ENCODE measurements at regions not wholly inside any gene's neighbourhood (a gene's known extent, or its start where the extent isn't known, plus 50 kb on each side); places are given as distances from the start of the nearest gene placed in this dataset.

GRCh38 chr21:35924714-35925301, 135.5 kb downstream of the SETD4 start:
- ATAC-seq (ENCODE audit: low read depth) (no peak), DNase-seq (ENCODE audit: low spot score in 2 of 2) (no peak)
- Mint-ChIP-seq H3K4me1 (no peaks in the 10 kb centered on the region), H3K27me3 (peaks cover 16% of the 10 kb centered on the region), H3K9me3 (no peaks in the 10 kb centered on the region), H3K27ac (no peak overlapping the region), H3K36me3 (no peaks in the 10 kb centered on the region), H3K4me3 (no peak overlapping the region)

GRCh38 chr21:35923971-35924370, 136.4 kb downstream of the SETD4 start:
- H3K4me3 Mint-ChIP-seq = no peak overlapping the region
- no peaks in the 10 kb centered on the region for H3K36me3 Mint-ChIP-seq
- DNase-seq (ENCODE audit: low spot score in 2 of 2) = no peak
- no peaks in the 10 kb centered on the region for H3K4me1 Mint-ChIP-seq
- no peak for ATAC-seq (ENCODE audit: low read depth)
- no peaks in the 10 kb centered on the region for H3K9me3 Mint-ChIP-seq
- no peak overlapping the region for H3K27ac Mint-ChIP-seq
- peaks cover 16% of the 10 kb centered on the region for H3K27me3 Mint-ChIP-seq

GRCh38 chr21:35922618-35923017, 137.7 kb downstream of the SETD4 start:
- H3K4me3 Mint-ChIP-seq = no peak overlapping the region
- peaks cover 2% of the 10 kb centered on the region for H3K9me3 Mint-ChIP-seq
- H3K4me1 Mint-ChIP-seq = no peaks in the 10 kb centered on the region
- H3K27ac Mint-ChIP-seq = no peak overlapping the region
- no peak for DNase-seq (ENCODE audit: low spot score in 2 of 2)
- no peak for ATAC-seq (ENCODE audit: low read depth)
- H3K36me3 Mint-ChIP-seq = no peaks in the 10 kb centered on the region
- H3K27me3 Mint-ChIP-seq = peaks cover 16% of the 10 kb centered on the region

DNA sequence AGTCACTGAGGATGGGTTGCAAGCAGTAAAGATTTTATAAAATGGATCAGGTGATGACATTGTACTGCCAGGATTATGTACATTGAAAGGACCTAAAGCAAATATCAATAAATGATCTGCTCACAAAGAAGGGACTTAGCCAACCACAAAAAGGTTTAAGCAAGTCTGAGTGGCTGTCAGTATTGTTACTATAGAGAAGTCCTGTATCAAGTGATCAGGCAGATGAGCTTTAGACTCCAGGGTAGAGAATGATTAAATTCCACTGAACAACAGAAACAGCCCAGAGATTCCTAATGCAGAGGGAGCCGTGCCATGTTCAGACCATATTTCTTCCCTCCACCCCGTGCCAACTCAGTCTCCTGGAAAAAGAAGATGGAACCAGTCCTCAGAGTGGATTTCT, 138.9 kb downstream of the SETD4 start:
- Mint-ChIP-seq H3K27ac (no peak overlapping the region), H3K9me3 (peaks cover 2% of the 10 kb centered on the region), H3K4me3 (no peak overlapping the region), H3K36me3 (no peaks in the 10 kb centered on the region), H3K4me1 (no peaks in the 10 kb centered on the region), H3K27me3 (peaks cover 16% of the 10 kb centered on the region)
- ATAC-seq (ENCODE audit: low read depth) (no peak), DNase-seq (ENCODE audit: low spot score in 2 of 2) (no peak)

GRCh38 chr21:35920436-35920835, 139.9 kb downstream of the SETD4 start:
- no peak overlapping the region for H3K4me3 Mint-ChIP-seq
- peaks cover 1% of the 10 kb centered on the region for H3K36me3 Mint-ChIP-seq
- H3K4me1 Mint-ChIP-seq = no peaks in the 10 kb centered on the region
- no peak overlapping the region for H3K27ac Mint-ChIP-seq
- ATAC-seq (ENCODE audit: low read depth) (no peak), DNase-seq (ENCODE audit: low spot score in 2 of 2) (no peak)
- H3K27me3 Mint-ChIP-seq = peaks cover 16% of the 10 kb centered on the region
- peaks cover 3% of the 10 kb centered on the region for H3K9me3 Mint-ChIP-seq

DNA sequence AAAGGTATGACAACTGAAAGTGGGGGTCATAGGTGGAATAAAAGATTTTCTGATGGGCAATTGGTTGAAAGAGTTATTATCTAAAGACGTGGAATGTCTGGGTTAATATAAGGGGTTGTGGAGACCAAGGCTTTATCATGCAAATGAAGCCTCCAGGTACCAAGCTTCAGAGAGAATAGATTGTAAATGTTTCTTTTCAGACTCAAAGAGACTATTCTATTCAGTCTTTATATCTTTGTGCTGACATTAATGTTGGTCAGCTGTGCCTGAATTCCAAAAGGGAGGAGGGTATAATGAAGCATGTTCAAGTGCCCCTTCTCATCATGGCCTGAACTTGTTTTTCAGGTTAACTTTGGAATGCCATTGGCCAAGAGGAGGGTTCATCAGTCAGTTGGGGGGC, 145.3 kb downstream of the SETD4 start:
- Mint-ChIP-seq H3K27ac (no peak overlapping the region), H3K4me3 (no peak overlapping the region), H3K4me1 (no peaks in the 10 kb centered on the region), H3K9me3 (peaks cover 3% of the 10 kb centered on the region), H3K36me3 (peaks cover 3% of the 10 kb centered on the region), H3K27me3 (peaks cover 12% of the 10 kb centered on the region)
- DNase-seq (ENCODE audit: low spot score in 2 of 2) = no peak
- no peak for ATAC-seq (ENCODE audit: low read depth)

DNA sequence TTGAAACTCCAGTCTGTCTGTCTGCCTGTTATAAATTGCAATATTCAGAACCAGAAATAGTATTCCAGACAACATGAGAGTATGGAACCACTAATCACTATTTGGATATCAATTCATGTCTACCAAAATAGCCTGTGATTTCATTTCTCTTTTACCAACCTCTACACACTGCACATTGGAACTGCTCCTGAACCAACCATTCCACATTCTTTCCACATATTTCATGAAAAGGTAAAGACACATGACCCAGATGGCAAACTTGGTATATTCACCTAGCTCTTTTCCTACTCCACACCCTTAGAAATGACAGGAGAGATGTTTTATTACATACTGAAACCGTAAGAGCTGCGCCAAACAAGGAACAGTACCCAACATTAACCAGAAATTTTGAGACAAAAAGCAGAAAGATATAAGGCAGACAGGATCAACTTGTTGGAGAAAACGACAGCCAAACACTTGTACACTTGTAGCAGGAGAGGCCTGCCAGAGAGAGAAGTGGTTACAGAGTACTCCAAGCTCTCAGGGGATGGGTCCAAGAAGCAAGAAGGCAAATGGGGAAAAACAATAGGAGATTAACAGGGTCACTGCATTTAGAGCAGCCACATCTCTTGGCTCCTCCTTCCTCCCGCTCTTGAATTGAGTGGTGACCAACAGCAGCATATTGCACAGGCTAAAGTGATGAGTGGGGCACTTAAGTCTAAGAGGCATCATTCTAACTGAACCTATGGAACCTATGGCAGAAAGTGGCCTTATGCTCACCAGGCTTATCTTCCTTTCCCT, 148.7 kb downstream of the SETD4 start:
- DNase-seq (ENCODE audit: low spot score in 2 of 2) (no peak), ATAC-seq (ENCODE audit: low read depth) (no peak)
- H3K27me3 Mint-ChIP-seq = peaks cover 12% of the 10 kb centered on the region
- no peak overlapping the region for H3K4me3 Mint-ChIP-seq
- H3K9me3 Mint-ChIP-seq = peaks cover 2% of the 10 kb centered on the region
- peaks cover 3% of the 10 kb centered on the region for H3K36me3 Mint-ChIP-seq
- H3K27ac Mint-ChIP-seq = no peak overlapping the region
- H3K4me1 Mint-ChIP-seq = no peaks in the 10 kb centered on the region

- Mint-ChIP-seq H3K4me1 (no peaks in the 10 kb centered on the region), H3K36me3 (no peaks in the 10 kb centered on the region), H3K9me3 (no peaks in the 10 kb centered on the region), H3K27me3 (peaks cover 16% of the 10 kb centered on the region), H3K27ac (no peak overlapping the region), H3K4me3 (no peak overlapping the region)
- ATAC-seq (ENCODE audit: low read depth) (no peak), DNase-seq (ENCODE audit: low spot score in 2 of 2) (no peak)
Measured at GRCh38 chr21:35909456-35910223, 150.7 kb downstream of the SETD4 start.

DNA sequence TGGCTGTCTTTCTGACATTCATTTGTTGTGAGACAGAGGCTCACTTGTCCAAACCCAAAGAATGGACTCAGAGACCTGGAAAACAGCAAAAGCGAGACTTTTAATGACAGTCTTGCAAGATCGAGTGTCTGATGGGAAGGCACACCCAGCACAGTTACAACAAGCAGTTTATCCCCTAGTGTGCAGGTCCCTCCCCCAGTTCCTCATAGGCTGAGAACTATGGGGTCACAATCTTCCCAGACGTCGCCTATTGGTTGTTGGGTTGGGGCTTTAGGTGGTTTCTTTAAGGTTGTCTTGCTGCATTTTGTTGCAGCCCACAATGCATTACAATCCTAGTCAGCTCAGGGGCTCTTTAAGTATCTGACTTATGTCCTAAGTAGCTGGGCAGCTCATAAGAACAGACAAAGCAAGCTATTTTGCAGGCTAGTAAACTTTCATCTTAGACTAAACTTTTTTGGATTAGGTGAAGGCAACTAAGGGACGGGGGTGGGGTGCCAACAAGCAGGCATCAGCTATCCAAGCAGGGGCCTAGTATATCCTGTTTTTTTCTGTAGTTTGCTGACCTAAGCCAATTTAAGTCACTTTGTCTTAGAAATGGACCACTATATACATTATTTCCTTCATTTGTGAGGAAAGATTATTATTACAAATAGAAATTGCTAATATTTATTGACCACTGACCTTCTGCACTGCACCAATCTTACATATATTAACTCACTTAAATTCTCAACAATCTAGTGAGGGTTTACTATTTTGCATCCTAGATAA, 151.8 kb downstream of the SETD4 start:
- ATAC-seq (ENCODE audit: low read depth) = no peak
- no peak for DNase-seq (ENCODE audit: low spot score in 2 of 2)
- Mint-ChIP-seq H3K36me3 (no peaks in the 10 kb centered on the region), H3K27ac (no peak overlapping the region), H3K4me3 (no peak overlapping the region), H3K4me1 (no peaks in the 10 kb centered on the region), H3K27me3 (peaks cover 21% of the 10 kb centered on the region), H3K9me3 (no peaks in the 10 kb centered on the region)

GRCh38 chr21:35906586-35906985, 153.7 kb downstream of the SETD4 start:
- Mint-ChIP-seq H3K9me3 (no peaks in the 10 kb centered on the region), H3K36me3 (no peaks in the 10 kb centered on the region), H3K27ac (no peak overlapping the region), H3K27me3 (peaks cover 16% of the 10 kb centered on the region), H3K4me1 (no peaks in the 10 kb centered on the region), H3K4me3 (no peak overlapping the region)
- ATAC-seq (ENCODE audit: low read depth) = no peak
- no peak for DNase-seq (ENCODE audit: low spot score in 2 of 2)

DNA sequence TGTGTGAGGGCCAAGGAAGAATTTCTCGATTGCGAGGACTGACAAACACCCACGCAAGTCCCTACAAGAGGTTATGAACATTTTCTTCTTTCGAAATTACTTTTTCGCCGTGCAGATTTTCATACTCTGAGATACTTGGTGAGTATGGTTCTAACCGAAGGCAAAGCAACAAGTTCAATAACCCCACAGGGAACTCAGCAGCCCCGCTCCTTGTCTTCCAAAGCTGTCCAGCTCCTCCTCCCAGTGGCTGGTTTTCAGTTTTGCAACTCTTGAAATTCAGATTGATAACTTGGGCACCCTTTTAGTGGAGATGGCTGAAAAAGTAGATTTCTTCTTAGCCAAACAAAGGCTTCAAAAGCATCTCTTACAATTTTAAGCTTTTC, 154.4 kb downstream of the SETD4 start:
- H3K27me3 Mint-ChIP-seq = peaks cover 14% of the 10 kb centered on the region
- no peak overlapping the region for H3K27ac Mint-ChIP-seq
- H3K4me1 Mint-ChIP-seq = no peaks in the 10 kb centered on the region
- no peak for DNase-seq (ENCODE audit: low spot score in 2 of 2)
- no peaks in the 10 kb centered on the region for H3K9me3 Mint-ChIP-seq
- H3K36me3 Mint-ChIP-seq = no peaks in the 10 kb centered on the region
- ATAC-seq (ENCODE audit: low read depth) = no peak
- H3K4me3 Mint-ChIP-seq = no peak overlapping the region

- no peak for ATAC-seq (ENCODE audit: low read depth)
- H3K4me3 Mint-ChIP-seq = no peak overlapping the region
- H3K9me3 Mint-ChIP-seq = no peaks in the 10 kb centered on the region
- no peak for DNase-seq (ENCODE audit: low spot score in 2 of 2)
- peaks cover 12% of the 10 kb centered on the region for H3K27me3 Mint-ChIP-seq
- no peaks in the 10 kb centered on the region for H3K36me3 Mint-ChIP-seq
- H3K27ac Mint-ChIP-seq = no peak overlapping the region
- H3K4me1 Mint-ChIP-seq = no peaks in the 10 kb centered on the region
Measured at GRCh38 chr21:35905096-35905962, 155.0 kb downstream of the SETD4 start.

DNA sequence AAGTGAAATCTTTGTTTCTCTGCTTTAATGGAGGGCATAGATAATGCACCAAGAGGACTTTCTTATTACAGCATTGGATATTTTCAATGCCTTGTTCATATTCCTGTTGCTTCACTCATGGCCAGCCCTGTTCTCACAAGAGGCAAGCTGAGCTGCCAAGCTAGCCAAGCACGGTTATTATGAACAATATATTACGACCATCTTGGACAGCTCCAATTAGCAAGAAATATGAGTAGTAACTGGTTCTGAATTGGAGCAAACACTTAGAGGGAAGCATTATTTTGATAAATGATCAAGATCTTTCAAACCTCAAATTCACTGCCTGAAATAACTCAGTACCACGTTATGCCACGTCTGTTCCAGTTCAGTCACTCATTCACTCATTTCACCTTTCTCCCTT, 159.8 kb downstream of the SETD4 start:
- Mint-ChIP-seq H3K27ac (no peak overlapping the region), H3K4me3 (no peak overlapping the region), H3K27me3 (peaks cover 17% of the 10 kb centered on the region), H3K9me3 (no peaks in the 10 kb centered on the region), H3K4me1 (peaks cover 3% of the 10 kb centered on the region), H3K36me3 (no peaks in the 10 kb centered on the region)
- ATAC-seq (ENCODE audit: low read depth) (no peak), DNase-seq (ENCODE audit: low spot score in 2 of 2) (no peak)

Measured in memory B cell (primary cell).